ENCODE measurements at regions not wholly inside any gene's neighbourhood (a gene's known extent, or its start where the extent isn't known, plus 50 kb on each side); places are given as distances from the start of the nearest gene placed in this dataset.

GRCh38 chr13:39968646-39969475 is 313.4 kb downstream of the COG6 start:
- TF ChIP-seq, protein P1, sequence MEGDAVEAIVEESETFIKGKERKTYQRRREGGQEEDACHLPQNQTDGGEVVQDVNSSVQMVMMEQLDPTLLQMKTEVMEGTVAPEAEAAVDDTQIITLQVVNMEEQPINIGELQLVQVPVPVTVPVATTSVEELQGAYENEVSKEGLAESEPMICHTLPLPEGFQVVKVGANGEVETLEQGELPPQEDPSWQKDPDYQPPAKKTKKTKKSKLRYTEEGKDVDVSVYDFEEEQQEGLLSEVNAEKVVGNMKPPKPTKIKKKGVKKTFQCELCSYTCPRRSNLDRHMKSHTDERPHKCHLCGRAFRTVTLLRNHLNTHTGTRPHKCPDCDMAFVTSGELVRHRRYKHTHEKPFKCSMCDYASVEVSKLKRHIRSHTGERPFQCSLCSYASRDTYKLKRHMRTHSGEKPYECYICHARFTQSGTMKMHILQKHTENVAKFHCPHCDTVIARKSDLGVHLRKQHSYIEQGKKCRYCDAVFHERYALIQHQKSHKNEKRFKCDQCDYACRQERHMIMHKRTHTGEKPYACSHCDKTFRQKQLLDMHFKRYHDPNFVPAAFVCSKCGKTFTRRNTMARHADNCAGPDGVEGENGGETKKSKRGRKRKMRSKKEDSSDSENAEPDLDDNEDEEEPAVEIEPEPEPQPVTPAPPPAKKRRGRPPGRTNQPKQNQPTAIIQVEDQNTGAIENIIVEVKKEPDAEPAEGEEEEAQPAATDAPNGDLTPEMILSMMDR (IDR thresholded peaks at IDR 0.05): no peak
- TF ChIP-seq POLR2A (IDR thresholded peaks at IDR 0.05): no peak
